C4-2B (cell line): ENCODE measurements at regions not wholly inside any gene's neighbourhood (a gene's known extent, or its start where the extent isn't known, plus 50 kb on each side); places are given as distances from the start of the nearest gene placed in this dataset.
A peak's percentile ranks its signal among the peaks of the same experiment; 100 is the strongest.

Source experiments
- H3K27ac ChIP-seq: fragments of 450-650 bp; 2 replicates; pipeline ENCODE4 v1.5.1; 2017
- ZFX ChIP-seq: fragments of 450-650 bp; IDR thresholded peaks from 2 replicates; pipeline ENCODE4 v1.6.1; 2017
- TF ChIP-seq, protein P1 (sequence below): fragments of 450-650 bp; conservative IDR thresholded peaks from 2 replicates; pipeline ENCODE4 v1.5.1; 2017; ENCODE audit warnings: mild to moderate bottlenecking

DNA sequence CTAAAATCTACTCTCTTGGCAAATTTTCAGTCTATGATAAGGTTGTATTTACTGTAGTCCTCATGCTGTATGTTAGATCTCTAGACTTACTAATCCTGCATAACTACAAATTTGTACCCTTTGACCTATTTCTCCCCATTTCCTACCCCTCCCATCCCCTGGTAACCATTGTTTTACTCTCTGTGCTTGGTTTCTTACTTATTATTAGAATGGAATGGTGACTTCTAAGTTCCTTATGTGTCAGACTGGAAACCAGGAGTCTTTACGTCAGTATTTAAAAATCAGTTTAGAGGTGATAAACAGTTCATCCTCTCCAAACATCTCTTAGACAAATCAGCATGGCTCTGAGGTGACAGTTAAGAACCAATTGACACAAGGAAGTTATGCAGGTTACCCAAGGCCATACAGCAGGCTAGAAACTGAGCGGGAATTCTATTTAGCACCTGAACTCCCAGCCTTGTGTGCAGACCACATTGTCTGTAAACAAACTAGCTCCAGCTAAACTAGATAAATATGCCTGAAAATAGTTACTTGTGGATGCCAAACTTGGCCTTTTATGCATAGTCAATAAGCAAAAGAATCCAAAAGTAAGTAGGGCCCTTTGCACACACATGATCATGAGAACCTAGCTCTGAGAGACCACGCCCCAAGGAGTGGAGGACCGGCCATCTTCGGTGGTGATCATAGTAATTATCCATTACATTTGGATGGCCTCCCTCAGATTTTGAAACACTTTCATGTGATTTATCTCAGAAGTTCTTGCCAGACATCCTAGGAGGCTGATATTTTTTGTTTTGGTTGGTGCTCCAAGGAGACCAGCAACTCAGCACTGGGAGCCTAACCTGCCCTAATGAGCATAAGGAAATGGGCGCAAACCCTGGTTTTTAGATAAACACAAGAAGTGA lies 72.3 kb upstream of the BOC start:
- no peak for TF ChIP-seq ZFX
- TF ChIP-seq, protein P1, sequence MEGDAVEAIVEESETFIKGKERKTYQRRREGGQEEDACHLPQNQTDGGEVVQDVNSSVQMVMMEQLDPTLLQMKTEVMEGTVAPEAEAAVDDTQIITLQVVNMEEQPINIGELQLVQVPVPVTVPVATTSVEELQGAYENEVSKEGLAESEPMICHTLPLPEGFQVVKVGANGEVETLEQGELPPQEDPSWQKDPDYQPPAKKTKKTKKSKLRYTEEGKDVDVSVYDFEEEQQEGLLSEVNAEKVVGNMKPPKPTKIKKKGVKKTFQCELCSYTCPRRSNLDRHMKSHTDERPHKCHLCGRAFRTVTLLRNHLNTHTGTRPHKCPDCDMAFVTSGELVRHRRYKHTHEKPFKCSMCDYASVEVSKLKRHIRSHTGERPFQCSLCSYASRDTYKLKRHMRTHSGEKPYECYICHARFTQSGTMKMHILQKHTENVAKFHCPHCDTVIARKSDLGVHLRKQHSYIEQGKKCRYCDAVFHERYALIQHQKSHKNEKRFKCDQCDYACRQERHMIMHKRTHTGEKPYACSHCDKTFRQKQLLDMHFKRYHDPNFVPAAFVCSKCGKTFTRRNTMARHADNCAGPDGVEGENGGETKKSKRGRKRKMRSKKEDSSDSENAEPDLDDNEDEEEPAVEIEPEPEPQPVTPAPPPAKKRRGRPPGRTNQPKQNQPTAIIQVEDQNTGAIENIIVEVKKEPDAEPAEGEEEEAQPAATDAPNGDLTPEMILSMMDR: no peak
- H3K27ac ChIP-seq: no peak overlapping the region

DNA sequence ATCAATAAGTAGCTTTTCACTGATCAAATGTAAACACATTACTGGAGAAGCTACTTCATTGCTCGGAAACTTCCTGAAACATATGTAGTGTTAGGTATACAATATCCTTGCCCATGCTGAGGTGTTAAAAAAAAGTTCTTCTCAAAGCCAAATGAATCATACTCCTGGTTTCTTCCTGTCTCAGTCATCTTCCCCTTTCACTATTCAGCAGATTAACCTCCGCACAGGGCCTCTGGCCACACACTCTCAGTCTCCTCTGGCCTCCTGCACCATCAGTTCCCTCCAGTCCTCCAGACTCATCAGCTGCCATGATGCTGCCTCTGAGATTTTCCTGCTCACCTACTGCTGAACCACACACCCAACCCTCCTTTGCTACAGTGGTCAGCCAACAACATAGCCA lies 70.5 kb upstream of the BOC start:
- H3K27ac ChIP-seq: no peak overlapping the region
- no peak for TF ChIP-seq ZFX
- TF ChIP-seq, protein P1: no peak

DNA sequence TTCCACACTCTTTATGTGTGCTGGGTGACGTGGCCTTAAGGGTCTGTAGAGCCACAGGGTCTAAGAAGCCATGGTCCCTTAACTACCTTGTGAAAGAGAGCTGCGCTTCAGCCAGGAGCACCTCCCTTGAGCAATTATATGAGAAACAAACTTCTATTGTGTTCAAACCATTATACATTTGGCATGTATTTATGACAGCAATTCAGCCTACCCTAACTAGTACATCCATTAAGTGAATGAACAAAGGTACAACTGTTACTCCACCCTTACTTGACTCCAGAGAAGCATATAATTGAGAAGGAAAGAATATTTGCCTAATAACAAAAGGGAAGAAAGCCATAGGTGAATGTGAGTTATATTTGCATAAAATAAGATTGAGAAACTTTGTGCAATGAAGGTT lies 69.8 kb upstream of the BOC start:
- no peak for TF ChIP-seq ZFX
- TF ChIP-seq, protein P1: no peak
- no peak overlapping the region for H3K27ac ChIP-seq

DNA sequence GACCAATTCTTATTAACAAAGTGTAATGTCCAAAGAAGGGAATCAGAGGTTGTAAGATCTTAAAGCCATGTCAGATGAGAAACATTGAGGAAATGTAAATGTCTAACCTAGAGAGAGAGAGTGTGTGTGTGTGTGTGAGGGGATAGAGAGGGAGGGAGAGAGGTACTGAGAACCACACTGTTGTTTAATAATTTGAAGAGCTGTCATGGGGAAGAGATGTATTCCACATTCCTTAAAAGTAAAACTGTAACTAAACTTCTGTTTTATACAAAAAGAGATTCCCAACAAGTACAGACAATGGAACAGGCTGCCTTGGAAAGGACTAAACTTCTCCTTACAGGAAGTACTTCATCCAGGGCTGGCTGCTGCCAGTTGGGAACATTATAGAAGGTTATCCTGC lies 68.9 kb upstream of the BOC start:
- TF ChIP-seq, protein P1: no peak
- no peak for TF ChIP-seq ZFX
- no peak overlapping the region for H3K27ac ChIP-seq

DNA sequence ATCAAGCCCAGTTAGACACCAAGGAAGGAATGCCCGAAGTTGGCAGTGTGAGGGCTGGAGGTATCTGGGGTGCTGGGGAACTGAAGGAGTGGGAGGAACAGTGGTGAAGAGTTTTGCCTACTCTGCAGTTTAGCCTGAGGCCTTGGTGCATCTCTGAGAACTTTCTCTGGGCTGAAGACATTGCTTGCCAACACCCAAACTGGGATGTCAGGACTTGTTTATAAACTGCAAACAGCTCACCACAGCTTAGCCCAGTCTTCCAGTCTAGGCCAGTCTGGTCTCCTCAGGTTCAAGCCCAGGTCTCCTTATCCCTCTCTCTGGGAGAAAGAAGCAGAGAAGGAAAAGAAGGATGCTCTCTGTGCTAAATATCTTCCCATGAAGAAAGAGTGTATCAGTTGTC lies 68.0 kb upstream of the BOC start:
- TF ChIP-seq ZFX: no peak
- TF ChIP-seq, protein P1: no peak
- no peak overlapping the region for H3K27ac ChIP-seq

DNA sequence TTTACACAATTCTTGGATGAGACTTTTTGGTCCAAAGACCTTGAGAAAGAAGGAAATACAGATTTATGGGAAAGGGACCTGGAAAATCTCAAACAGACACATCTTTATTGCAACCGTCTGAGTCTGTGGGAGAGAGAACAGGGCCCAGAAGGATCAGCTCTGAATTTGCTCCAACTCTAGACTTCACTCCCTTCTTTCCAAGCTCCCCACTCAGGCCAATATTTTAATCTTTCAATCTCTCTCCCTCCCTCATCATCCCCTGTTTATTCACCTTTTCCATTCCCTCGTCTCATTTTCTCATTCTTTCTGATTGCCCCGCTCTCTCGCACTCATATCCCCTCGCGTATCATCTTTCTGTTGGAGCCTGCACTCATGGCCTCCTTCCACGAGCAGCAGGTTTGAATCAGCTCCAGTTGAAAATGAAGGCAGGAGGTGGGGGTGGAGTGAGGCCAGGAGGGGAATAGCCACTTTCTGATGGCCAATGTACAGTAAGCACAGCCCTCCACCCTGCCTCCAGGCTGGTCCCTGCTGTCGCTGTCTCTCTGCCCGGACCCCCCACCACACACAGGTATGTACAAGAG lies 63.6 kb upstream of the BOC start:
- TF ChIP-seq, protein P1: no peak
- H3K27ac ChIP-seq: peak overlapping the region; percentile 48

DNA sequence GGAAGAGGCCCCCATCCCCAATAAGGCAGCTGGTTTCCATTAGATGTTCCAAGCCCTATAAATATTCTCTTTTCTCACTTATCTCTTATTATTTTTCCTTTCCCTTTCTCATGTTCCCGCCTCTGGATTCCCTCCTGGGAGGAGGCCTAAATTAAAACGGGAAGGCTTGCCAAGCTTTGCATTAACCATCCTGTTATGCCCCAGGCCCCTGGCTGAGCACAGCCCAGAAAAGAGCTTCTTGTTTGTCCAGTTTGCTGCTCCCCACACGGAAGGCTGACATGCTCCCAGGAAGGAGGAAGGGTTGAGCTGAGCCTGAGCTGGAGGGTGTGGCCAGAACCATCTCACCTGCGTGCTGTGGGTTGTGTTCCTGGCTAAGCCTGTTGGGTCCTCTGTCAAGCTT lies 63.1 kb upstream of the BOC start:
- H3K27ac ChIP-seq: peak overlapping the region; percentile 48
- TF ChIP-seq, protein P1: no peak
- no peak for TF ChIP-seq ZFX
